WI38 (cell line): ENCODE measurements at regions not wholly inside any gene's neighbourhood (a gene's known extent, or its start where the extent isn't known, plus 50 kb on each side); places are given as distances from the start of the nearest gene placed in this dataset.

ENCODE experiments used
- H3K4me3 ChIP-seq: 2 replicates; pipeline ENCODE4 v1.5.1; 2011; ENCODE audit warnings: low read depth, mild to moderate bottlenecking, control low read depth, low read length
- CTCF ChIP-seq: IDR thresholded peaks from 2 replicates; pipeline ENCODE4 v1.5.1; 2012; ENCODE audit warnings: low read depth, mild to moderate bottlenecking, control low read depth, low read length

- H3K4me3 ChIP-seq = no peak overlapping the region
- peak; percentile 60 for TF ChIP-seq CTCF
These were observed 1335.0 kb downstream of the BRD1 start for GRCh38 chr22:48492366-48493320.

- no peak for TF ChIP-seq CTCF
These were observed 1336.2 kb downstream of the BRD1 start for GRCh38 chr22:48491451-48491941.

GRCh38 chr22:48490500-48491411 lies 1336.9 kb downstream of the BRD1 start:
- no peak overlapping the region for H3K4me3 ChIP-seq
- TF ChIP-seq CTCF = no peak

More at GRCh38 chr22:48491451-48491941, 1336.2 kb downstream of the BRD1 start:
- H3K4me3 ChIP-seq = no peak overlapping the region

GRCh38 chr22:48489551-48490499 lies 1337.8 kb downstream of the BRD1 start:
- no peak for TF ChIP-seq CTCF
- no peak overlapping the region for H3K4me3 ChIP-seq

- H3K4me3 ChIP-seq = no peak overlapping the region
These were observed 1338.8 kb downstream of the BRD1 start for GRCh38 chr22:48488611-48489511.

More at GRCh38 chr22:48488611-48489511, 1338.8 kb downstream of the BRD1 start:
- no peak for TF ChIP-seq CTCF
